Liver (tissue), 8 donors: ENCODE measurements at regions not wholly inside any gene's neighbourhood (a gene's known extent, or its start where the extent isn't known, plus 50 kb on each side); places are given as distances from the start of the nearest gene placed in this dataset.

Experiments used
- DNase-seq: peaks from one replicate; pipeline ENCODE4 v3.0.0-alpha.2; 2017; ENCODE audit warnings: low spot score
- H3K27ac ChIP-seq, 2 donors: one replicate each; pipeline ENCODE4 v1.7.0; 2013; ENCODE audit warnings: inconsistent platforms in 2 of 2, low read length in 2 of 2, control low read depth in 1 of 2, low read depth in 1 of 2, mild to moderate bottlenecking in 1 of 2
- H3K27me3 ChIP-seq, 4 donors: one replicate each; pipeline versions ENCODE4 v1.6.1 to v1.7.0; 2013; ENCODE audit warnings: low read length in 3 of 4, inconsistent platforms in 1 of 4, mild to moderate bottlenecking in 1 of 4, moderate library complexity in 1 of 4; ENCODE audit not compliant: control insufficient read depth in 4 of 4, insufficient read depth in 4 of 4
- H3K36me3 ChIP-seq, 4 donors: one replicate each; pipeline versions ENCODE4 v1.6.1 to v1.7.0; 2013; ENCODE audit warnings: low read length in 3 of 4, mild to moderate bottlenecking in 3 of 4, low read depth in 1 of 4, moderate library complexity in 1 of 4; ENCODE audit not compliant: control insufficient read depth in 4 of 4, insufficient read depth in 3 of 4
- H3K4me1 ChIP-seq, 4 donors: one replicate each; pipeline versions ENCODE4 v1.6.1 to v1.7.0; 2013; ENCODE audit warnings: low read length in 3 of 4, mild to moderate bottlenecking in 3 of 4, moderate library complexity in 1 of 4; ENCODE audit not compliant: control insufficient read depth in 4 of 4, insufficient read depth in 4 of 4
- H3K4me3 ChIP-seq, 3 donors: one replicate each; pipeline versions ENCODE4 v1.6.1 to v1.7.0; 2013; ENCODE audit warnings: low read length in 3 of 3, control low read depth in 1 of 3, low read depth in 1 of 3, mild to moderate bottlenecking in 1 of 3
- H3K9ac ChIP-seq, 2 donors: one replicate each; pipeline ENCODE4 v1.7.0; 2013; ENCODE audit warnings: low read length in 2 of 2, mild to moderate bottlenecking in 2 of 2, moderate library complexity in 2 of 2, control low read depth in 1 of 2, low read depth in 1 of 2
- H3K9me3 ChIP-seq, 4 donors: one replicate each; pipeline versions ENCODE4 v1.6.1 to v1.7.0; 2013; ENCODE audit warnings: low read length in 3 of 4; ENCODE audit not compliant: control insufficient read depth in 4 of 4
- EGR1 ChIP-seq, 2 donors: IDR thresholded peaks; 2 replicates each; pipeline ENCODE4 v1.6.1; 2016 to 2018; ENCODE audit warnings: antibody characterized with exemption in 2 of 2, low read depth in 2 of 2
- FOXA1 ChIP-seq: IDR thresholded peaks from 2 replicates; pipeline ENCODE4 v1.6.1; 2016; ENCODE audit warnings: antibody characterized with exemption
- FOXA2 ChIP-seq: IDR thresholded peaks from 2 replicates; pipeline ENCODE4 v1.6.1; 2016; ENCODE audit warnings: antibody characterized with exemption
- GABPA ChIP-seq, 2 donors: IDR thresholded peaks in 1 of 2; conservative IDR thresholded peaks in 1 of 2; 2 replicates each; pipeline ENCODE4 v1.6.1; 2016; ENCODE audit warnings: antibody characterized with exemption in 2 of 2, mild to moderate bottlenecking in 1 of 2, moderate library complexity in 1 of 2
- HNF4A ChIP-seq, 2 donors: conservative IDR thresholded peaks; 2 replicates each; pipeline ENCODE4 v1.6.1; 2016; ENCODE audit warnings: antibody characterized with exemption in 2 of 2, mild to moderate bottlenecking in 2 of 2
- JUND ChIP-seq, 2 donors: IDR thresholded peaks; 2 replicates each; pipeline ENCODE4 v1.6.1; 2016; ENCODE audit warnings: antibody characterized with exemption in 2 of 2
- NR2F2 ChIP-seq: IDR thresholded peaks from 2 replicates; pipeline ENCODE4 v1.6.1; 2016; ENCODE audit warnings: antibody characterized with exemption
- RAD21 ChIP-seq, 2 donors: IDR thresholded peaks; 2 replicates each; pipeline ENCODE4 v1.6.1; 2016; ENCODE audit warnings: antibody characterized with exemption in 2 of 2, mild to moderate bottlenecking in 2 of 2
- RXRA ChIP-seq, 2 donors: IDR thresholded peaks; 2 replicates each; pipeline ENCODE4 v1.6.1; 2017 to 2018; ENCODE audit warnings: antibody characterized with exemption in 2 of 2, mild to moderate bottlenecking in 1 of 2
- SP1 ChIP-seq: IDR thresholded peaks from 2 replicates; pipeline ENCODE4 v1.6.1; 2018; ENCODE audit warnings: antibody characterized with exemption, mild to moderate bottlenecking
- TAF1 ChIP-seq: conservative IDR thresholded peaks from 2 replicates; pipeline ENCODE4 v1.6.1; 2016; ENCODE audit warnings: antibody characterized with exemption, mild to moderate bottlenecking
- YY1 ChIP-seq: IDR thresholded peaks from 2 replicates; pipeline ENCODE4 v1.6.1; 2016; ENCODE audit warnings: antibody characterized with exemption, mild to moderate bottlenecking
- WGBS: extraction: QIAGEN DNeasy Blood & Tissue Kit; methylation state at CpG from one replicate; pipeline ENCODE4 v1.1.7; 2013; 5-methylcytosine and 5-hydroxymethylcytosine counted together
- TF ChIP-seq, protein P1 (sequence below): IDR thresholded peaks from 2 replicates; pipeline ENCODE4 v1.6.1; 2016; ENCODE audit warnings: antibody characterized with exemption
- TF ChIP-seq, protein P2 (sequence below): IDR thresholded peaks from 2 replicates; pipeline ENCODE4 v1.6.1; 2016; ENCODE audit warnings: antibody characterized with exemption
- TF ChIP-seq, protein P3 (sequence below): fragments of 150-350 bp; IDR thresholded peaks from 2 replicates; pipeline ENCODE4 v1.5.1; 2017; ENCODE audit warnings: improper control_type of control experiment, low read depth, low read length; ENCODE audit not compliant: missing input control
- TF ChIP-seq, protein P4 (sequence below): IDR thresholded peaks from 2 replicates; pipeline ENCODE4 v1.6.1; 2016; ENCODE audit warnings: antibody characterized with exemption
- TF ChIP-seq, protein P5 (sequence below): IDR thresholded peaks from 2 replicates; pipeline ENCODE4 v1.6.1; 2016; ENCODE audit warnings: antibody characterized with exemption, mild to moderate bottlenecking
- donor health status: healthy.
- donor health status: healthy.
- donor health status: healthy.
- donor health status: healthy.
- donor health status: healthy.

DNA sequence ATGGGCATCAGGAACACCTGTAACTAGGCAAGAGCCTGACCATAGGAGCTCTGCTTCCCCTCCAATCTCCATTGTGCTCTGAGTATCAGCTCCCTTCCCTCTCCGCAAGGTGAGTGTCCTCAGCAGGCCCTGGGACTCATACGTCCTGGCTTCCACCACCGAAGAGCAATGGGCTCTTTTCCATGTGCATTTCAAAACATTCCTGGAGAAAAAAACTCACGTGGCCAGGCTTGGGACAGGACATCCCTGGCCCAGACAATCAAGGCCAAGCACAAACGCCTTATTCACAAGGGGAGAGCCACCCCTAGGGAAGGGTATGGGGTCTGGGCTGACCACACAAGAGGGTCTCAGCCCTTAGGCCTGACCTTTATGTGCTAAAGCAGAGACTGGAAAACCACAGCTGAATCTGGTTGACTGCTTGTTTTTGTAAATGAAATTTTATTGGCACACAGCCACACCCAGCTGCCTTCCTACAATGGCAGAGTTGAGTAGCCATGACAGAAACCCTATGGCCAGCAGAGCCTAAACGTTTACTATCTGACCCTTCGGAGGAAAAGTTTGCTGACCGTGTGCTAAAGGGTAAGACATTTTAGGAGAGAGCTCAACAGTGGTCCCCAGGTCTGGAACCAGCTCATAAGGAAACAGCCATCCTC lies 175.7 kb upstream of the ARL4C start:
- Histone ChIP-seq H3K9me3 (no peaks in the 10 kb centered on the region), H3K9ac (no peak overlapping the region), H3K36me3 (no peaks in the 10 kb centered on the region), H3K4me3 (no peak overlapping the region), H3K27me3 (no peaks in the 10 kb centered on the region), H3K4me1 (peaks cover 9 to 28% (median 21%) of the 10 kb centered on the region in 4 donors), H3K27ac (no peak overlapping the region)
- TF ChIP-seq SP1 (peak; percentile 70), RAD21 (IDR thresholded peaks at IDR 0.05) (peak; percentile 38 to 61), RXRA (IDR thresholded peaks at IDR 0.05) (peak; percentile 80 to 82), YY1 (peak; percentile 36), NR2F2 (no peak), EGR1 (IDR thresholded peaks at IDR 0.05; ENCODE audit: low read depth in 2 of 2) (no peak), HNF4A (conservative IDR thresholded peaks at IDR 0.05) (peak; percentile 46 to 61)
- TF ChIP-seq, protein P1, sequence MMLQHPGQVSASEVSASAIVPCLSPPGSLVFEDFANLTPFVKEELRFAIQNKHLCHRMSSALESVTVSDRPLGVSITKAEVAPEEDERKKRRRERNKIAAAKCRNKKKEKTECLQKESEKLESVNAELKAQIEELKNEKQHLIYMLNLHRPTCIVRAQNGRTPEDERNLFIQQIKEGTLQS: no peak
- TF ChIP-seq, protein P2, sequence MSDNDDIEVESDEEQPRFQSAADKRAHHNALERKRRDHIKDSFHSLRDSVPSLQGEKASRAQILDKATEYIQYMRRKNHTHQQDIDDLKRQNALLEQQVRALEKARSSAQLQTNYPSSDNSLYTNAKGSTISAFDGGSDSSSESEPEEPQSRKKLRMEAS: no peak
- TF ChIP-seq, protein P3, sequence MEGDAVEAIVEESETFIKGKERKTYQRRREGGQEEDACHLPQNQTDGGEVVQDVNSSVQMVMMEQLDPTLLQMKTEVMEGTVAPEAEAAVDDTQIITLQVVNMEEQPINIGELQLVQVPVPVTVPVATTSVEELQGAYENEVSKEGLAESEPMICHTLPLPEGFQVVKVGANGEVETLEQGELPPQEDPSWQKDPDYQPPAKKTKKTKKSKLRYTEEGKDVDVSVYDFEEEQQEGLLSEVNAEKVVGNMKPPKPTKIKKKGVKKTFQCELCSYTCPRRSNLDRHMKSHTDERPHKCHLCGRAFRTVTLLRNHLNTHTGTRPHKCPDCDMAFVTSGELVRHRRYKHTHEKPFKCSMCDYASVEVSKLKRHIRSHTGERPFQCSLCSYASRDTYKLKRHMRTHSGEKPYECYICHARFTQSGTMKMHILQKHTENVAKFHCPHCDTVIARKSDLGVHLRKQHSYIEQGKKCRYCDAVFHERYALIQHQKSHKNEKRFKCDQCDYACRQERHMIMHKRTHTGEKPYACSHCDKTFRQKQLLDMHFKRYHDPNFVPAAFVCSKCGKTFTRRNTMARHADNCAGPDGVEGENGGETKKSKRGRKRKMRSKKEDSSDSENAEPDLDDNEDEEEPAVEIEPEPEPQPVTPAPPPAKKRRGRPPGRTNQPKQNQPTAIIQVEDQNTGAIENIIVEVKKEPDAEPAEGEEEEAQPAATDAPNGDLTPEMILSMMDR: no peak
- 47% methylated on average over 8 of the region's 8 CpGs for WGBS
- DNase-seq: no peak

DNA sequence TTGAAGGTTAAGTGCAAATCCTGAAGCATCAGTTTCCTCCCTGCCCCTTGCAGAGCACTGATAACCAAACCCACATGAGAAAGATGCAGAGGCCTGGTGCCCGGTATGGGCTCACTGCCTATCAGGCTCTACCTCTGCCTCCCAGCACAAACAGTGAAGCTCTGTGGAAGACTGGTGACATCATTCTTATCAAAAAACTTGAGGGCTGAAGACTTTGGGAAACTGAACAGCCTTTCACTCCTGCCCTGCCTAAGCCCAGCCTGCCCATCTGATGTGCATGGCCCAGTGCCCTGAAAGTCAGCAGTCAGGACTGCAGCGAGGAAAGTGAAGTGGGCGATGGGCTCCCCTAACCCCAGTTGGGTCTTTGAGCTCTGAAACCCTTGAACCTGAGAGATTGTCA lies 174.8 kb upstream of the ARL4C start:
- Histone ChIP-seq H3K4me3 (no peak overlapping the region), H3K27ac (no peak overlapping the region), H3K9ac (no peak overlapping the region), H3K27me3 (no peaks in the 10 kb centered on the region), H3K36me3 (no peaks in the 10 kb centered on the region), H3K4me1 (peaks cover 9 to 27% (median 18%) of the 10 kb centered on the region in 4 donors), H3K9me3 (no peaks in the 10 kb centered on the region)
- DNase-seq: no peak
- 93% methylated on average over 3 of the region's 3 CpGs for WGBS
- TF ChIP-seq FOXA1: no peak
- no peak for TF ChIP-seq HNF4A (conservative IDR thresholded peaks at IDR 0.05)

DNA sequence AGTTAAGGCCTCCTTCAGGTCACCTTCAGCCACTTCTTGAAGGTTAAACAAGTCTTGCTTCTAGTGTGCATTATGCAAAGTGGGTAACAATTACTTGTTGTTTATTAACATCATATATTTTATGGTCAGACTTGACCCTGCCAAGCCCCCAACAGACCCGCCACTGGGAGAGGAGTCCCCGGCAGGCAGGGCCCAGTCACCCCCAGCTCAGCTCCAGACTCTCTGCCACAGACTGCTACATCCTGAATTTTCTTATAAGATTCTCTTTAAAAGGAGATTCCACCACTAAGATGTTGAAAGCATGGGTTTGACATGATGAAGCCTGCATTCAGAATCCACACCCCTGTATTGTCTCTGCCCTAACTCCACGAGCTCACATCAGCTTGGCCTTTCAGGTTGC lies 174.3 kb upstream of the ARL4C start:
- H3K27ac ChIP-seq: no peak overlapping the region
- no peak overlapping the region for H3K4me3 ChIP-seq
- no peaks in the 10 kb centered on the region for H3K36me3 ChIP-seq
- no peak for DNase-seq
- WGBS: 94% methylated on average over 3 of the region's 3 CpGs
- no peaks in the 10 kb centered on the region for H3K9me3 ChIP-seq
- H3K27me3 ChIP-seq: no peaks in the 10 kb centered on the region
- no peak overlapping the region for H3K9ac ChIP-seq
- peaks cover 6 to 22% (median 13%) of the 10 kb centered on the region in 4 donors for H3K4me1 ChIP-seq
- TF ChIP-seq, protein P2: no peak
- TF ChIP-seq FOXA1 (no peak), FOXA2 (no peak), RXRA (IDR thresholded peaks at IDR 0.05) (no peak), TAF1 (no peak), YY1 (no peak), SP1 (no peak), JUND (IDR thresholded peaks at IDR 0.05) (no peak), HNF4A (conservative IDR thresholded peaks at IDR 0.05) (no peak), GABPA (IDR thresholded peaks at IDR 0.05 in 1 of 2, conservative IDR thresholded peaks at IDR 0.05 in 1 of 2) (no peak), NR2F2 (no peak), RAD21 (IDR thresholded peaks at IDR 0.05) (no peak)
- TF ChIP-seq, protein P4, sequence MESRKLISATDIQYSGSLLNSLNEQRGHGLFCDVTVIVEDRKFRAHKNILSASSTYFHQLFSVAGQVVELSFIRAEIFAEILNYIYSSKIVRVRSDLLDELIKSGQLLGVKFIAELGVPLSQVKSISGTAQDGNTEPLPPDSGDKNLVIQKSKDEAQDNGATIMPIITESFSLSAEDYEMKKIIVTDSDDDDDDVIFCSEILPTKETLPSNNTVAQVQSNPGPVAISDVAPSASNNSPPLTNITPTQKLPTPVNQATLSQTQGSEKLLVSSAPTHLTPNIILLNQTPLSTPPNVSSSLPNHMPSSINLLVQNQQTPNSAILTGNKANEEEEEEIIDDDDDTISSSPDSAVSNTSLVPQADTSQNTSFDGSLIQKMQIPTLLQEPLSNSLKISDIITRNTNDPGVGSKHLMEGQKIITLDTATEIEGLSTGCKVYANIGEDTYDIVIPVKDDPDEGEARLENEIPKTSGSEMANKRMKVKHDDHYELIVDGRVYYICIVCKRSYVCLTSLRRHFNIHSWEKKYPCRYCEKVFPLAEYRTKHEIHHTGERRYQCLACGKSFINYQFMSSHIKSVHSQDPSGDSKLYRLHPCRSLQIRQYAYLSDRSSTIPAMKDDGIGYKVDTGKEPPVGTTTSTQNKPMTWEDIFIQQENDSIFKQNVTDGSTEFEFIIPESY: no peak
- TF ChIP-seq, protein P5, sequence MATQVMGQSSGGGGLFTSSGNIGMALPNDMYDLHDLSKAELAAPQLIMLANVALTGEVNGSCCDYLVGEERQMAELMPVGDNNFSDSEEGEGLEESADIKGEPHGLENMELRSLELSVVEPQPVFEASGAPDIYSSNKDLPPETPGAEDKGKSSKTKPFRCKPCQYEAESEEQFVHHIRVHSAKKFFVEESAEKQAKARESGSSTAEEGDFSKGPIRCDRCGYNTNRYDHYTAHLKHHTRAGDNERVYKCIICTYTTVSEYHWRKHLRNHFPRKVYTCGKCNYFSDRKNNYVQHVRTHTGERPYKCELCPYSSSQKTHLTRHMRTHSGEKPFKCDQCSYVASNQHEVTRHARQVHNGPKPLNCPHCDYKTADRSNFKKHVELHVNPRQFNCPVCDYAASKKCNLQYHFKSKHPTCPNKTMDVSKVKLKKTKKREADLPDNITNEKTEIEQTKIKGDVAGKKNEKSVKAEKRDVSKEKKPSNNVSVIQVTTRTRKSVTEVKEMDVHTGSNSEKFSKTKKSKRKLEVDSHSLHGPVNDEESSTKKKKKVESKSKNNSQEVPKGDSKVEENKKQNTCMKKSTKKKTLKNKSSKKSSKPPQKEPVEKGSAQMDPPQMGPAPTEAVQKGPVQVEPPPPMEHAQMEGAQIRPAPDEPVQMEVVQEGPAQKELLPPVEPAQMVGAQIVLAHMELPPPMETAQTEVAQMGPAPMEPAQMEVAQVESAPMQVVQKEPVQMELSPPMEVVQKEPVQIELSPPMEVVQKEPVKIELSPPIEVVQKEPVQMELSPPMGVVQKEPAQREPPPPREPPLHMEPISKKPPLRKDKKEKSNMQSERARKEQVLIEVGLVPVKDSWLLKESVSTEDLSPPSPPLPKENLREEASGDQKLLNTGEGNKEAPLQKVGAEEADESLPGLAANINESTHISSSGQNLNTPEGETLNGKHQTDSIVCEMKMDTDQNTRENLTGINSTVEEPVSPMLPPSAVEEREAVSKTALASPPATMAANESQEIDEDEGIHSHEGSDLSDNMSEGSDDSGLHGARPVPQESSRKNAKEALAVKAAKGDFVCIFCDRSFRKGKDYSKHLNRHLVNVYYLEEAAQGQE: no peak
- TF ChIP-seq, protein P1: no peak
